Heart left ventricle (tissue), 16 donors: ENCODE measurements at regions not wholly inside any gene's neighbourhood (a gene's known extent, or its start where the extent isn't known, plus 50 kb on each side); places are given as distances from the start of the nearest gene placed in this dataset.
A peak's percentile ranks its signal among the peaks of the same experiment; 100 is the strongest.

Experiments
- ATAC-seq, 4 donors: fragments of 200-7000 bp; cut with Tn5 transposase; one replicate each; pipeline ENCODE4 v1.9.1; 2020 to 2022; ENCODE audit warnings: moderate library complexity in 4 of 4, mild to moderate bottlenecking in 3 of 4, moderate number of reproducible peaks in 1 of 4
- DNase-seq, 5 donors: peaks; one replicate each; pipeline ENCODE4 v3.0.0-alpha.2; 2020
- H3K27ac ChIP-seq, 12 donors: fragments of 200-600 bp; sonication (generic) in 4 of 12; one replicate each; pipeline versions ENCODE4 v1.5.0 to v1.8.0; 2016 to 2022; ENCODE audit warnings: mild to moderate bottlenecking in 2 of 12
- H3K27me3 ChIP-seq, 9 donors: fragments of 200-600 bp; sonication (generic) in 2 of 9; one replicate each; pipeline versions ENCODE4 v1.5.1 to v1.8.0; 2016 to 2022; ENCODE audit warnings: mild to moderate bottlenecking in 3 of 9
- H3K36me3 ChIP-seq, 9 donors: fragments of 200-600 bp; sonication (generic) in 2 of 9; one replicate each; pipeline versions ENCODE4 v1.5.0 to v1.8.0; 2018 to 2022; ENCODE audit warnings: mild to moderate bottlenecking in 2 of 9
- H3K4me1 ChIP-seq, 12 donors: fragments of 200-600 bp; sonication (generic) in 4 of 12; one replicate each; pipeline versions ENCODE4 v1.5.0 to v1.8.0; 2016 to 2022; ENCODE audit warnings: mild to moderate bottlenecking in 3 of 12
- H3K4me3 ChIP-seq, 12 donors: fragments of 200-600 bp; sonication (generic) in 4 of 12; one replicate each; pipeline versions ENCODE4 v1.5.0 to v1.8.0; 2017 to 2022; ENCODE audit warnings: mild to moderate bottlenecking in 9 of 12, moderate library complexity in 4 of 12
- H3K9me3 ChIP-seq, 12 donors: fragments of 200-600 bp; sonication (generic) in 4 of 12; one replicate each; pipeline versions ENCODE4 v1.5.0 to v1.8.0; 2016 to 2022; ENCODE audit warnings: mild to moderate bottlenecking in 1 of 12
- CTCF ChIP-seq, 12 donors: fragments of 200-600 bp; sonication (generic) in 4 of 12; IDR thresholded peaks; one replicate each; pipeline versions ENCODE4 v1.5.0 to v1.8.0; 2018 to 2022; ENCODE audit warnings: antibody characterized with exemption in 12 of 12, mild to moderate bottlenecking in 5 of 12
- POLR2A ChIP-seq, 2 donors: fragments of 450-650 bp; IDR thresholded peaks; one replicate each; pipeline ENCODE4 v1.6.1; 2017; ENCODE audit warnings: antibody characterized with exemption in 2 of 2, mild to moderate bottlenecking in 2 of 2, moderate library complexity in 2 of 2
- WGBS, 4 donors: extraction: QIAGEN DNeasy Blood & Tissue Kit in 2 of 4; methylation state at CpG; one replicate each; pipeline versions ENCODE4 v1.1.5 to v1.1.7; 2013 to 2018; 5-methylcytosine and 5-hydroxymethylcytosine counted together
- intact Hi-C, 10 donors: fragments of 100-400 bp; cut with DNase I; formaldehyde crosslinking; loops; one replicate each; pipeline versions ENCODE4 v1.11.1 to v1.14.2; 2022
- donor health status: ischemic (EF 13 %, LVEDD 7.1; RV severe dilation, severe dysfunction).
- donor health status: healthy with polysubstance abuse.
- donor health status: DM: no; HTN: yes; CAD: no.
- donor health status: DM: no; HTN: no; CAD: no.
- donor health status: ischemic (EF 25% LVEDD 6.9; RV normal size, moderate dysfunction).
- donor health status: ischemic (EF 25% LVEDD 5.7; RV mildly dilated, moderate dysfunction).
- donor health status: healthy.
- donor health status: DM: yes; HTN: yes; CAD: no.
- donor health status: ischemic (EF 35%, LVEDD 5.7; RV mildly dilated, moderate dysfunction).
- donor health status: nonischemic (EF 11% LVEDD 7.7; RV severe dilation, severe dysfunction).
- donor health status: DM: yes; HTN: yes; CAD: no.
- donor health status: PGD.
- donor health status: ischemic (EF 29% LVEDD 5.4; RV normal size, mild dysfunction).
- donor health status: nonischemic (EF 23%, LVEDD 6.1; RV moderate dilation, normal function).

- Histone ChIP-seq H3K4me1 (peaks cover 0 to 3% (median 0%) of the 10 kb centered on the region in 12 donors), H3K27me3 (no peaks in the 10 kb centered on the region), H3K9me3 (peaks cover 0 to 9% (median 0%) of the 10 kb centered on the region in 12 donors), H3K4me3 (no peak overlapping the region), H3K36me3 (no peaks in the 10 kb centered on the region), H3K27ac (no peak overlapping the region)
- TF ChIP-seq CTCF (IDR thresholded peaks at IDR 0.05) (no peak), POLR2A (IDR thresholded peaks at IDR 0.05) (no peak)
- ATAC-seq (no peak), DNase-seq (no peak)
- intact Hi-C loops = no loop called here
- WGBS, 4 donors = 32 to 49% (median 36%) methylated on average over 1 of the region's 1 CpG
Measured at GRCh38 chr12:102691773-102692555, 211.6 kb upstream of the IGF1 start.

GRCh38 chr12:102690253-102690652 lies 209.9 kb upstream of the IGF1 start:
- no peak overlapping the region for H3K4me3 ChIP-seq
- TF ChIP-seq CTCF (IDR thresholded peaks at IDR 0.05) (no peak), POLR2A (IDR thresholded peaks at IDR 0.05) (no peak)
- peaks cover 0 to 3% (median 0%) of the 10 kb centered on the region in 12 donors for H3K9me3 ChIP-seq
- DNase-seq = no peak
- H3K36me3 ChIP-seq = no peaks in the 10 kb centered on the region
- WGBS, 4 donors = 60 to 77% (median 68%) methylated on average over 2 of the region's 2 CpGs
- H3K27ac ChIP-seq = no peak overlapping the region
- H3K27me3 ChIP-seq = no peaks in the 10 kb centered on the region
- intact Hi-C loops = no loop called here
- no peak for ATAC-seq
- peaks cover 0 to 9% (median 0%) of the 10 kb centered on the region in 12 donors for H3K4me1 ChIP-seq

GRCh38 chr12:102689701-102690100 lies 209.3 kb upstream of the IGF1 start:
- intact Hi-C loops = no loop called here
- WGBS, 4 donors = 78 to 87% (median 85%) methylated on average over 3 of the region's 3 CpGs
- no peak for TF ChIP-seq POLR2A (IDR thresholded peaks at IDR 0.05)

GRCh38 chr12:102687523-102687922 lies 207.2 kb upstream of the IGF1 start:
- ATAC-seq (peak in 2 of 4 donors; percentile 32 to 47), DNase-seq (peak in 2 of 5 donors; percentile 11 to 28)
- Histone ChIP-seq H3K4me1 (peaks cover 0 to 9% (median 0%) of the 10 kb centered on the region in 12 donors), H3K27me3 (no peaks in the 10 kb centered on the region), H3K4me3 (no peak overlapping the region), H3K9me3 (no peaks in the 10 kb centered on the region), H3K36me3 (no peaks in the 10 kb centered on the region), H3K27ac (peak overlapping the region in 1 of 12 donors; percentile 22)
- TF ChIP-seq POLR2A (IDR thresholded peaks at IDR 0.05) (no peak), CTCF (IDR thresholded peaks at IDR 0.05) (no peak)
- intact Hi-C loops = no loop called here
- WGBS, 4 donors = 38 to 49% (median 46%) methylated on average over 1 of the region's 1 CpG

More at GRCh38 chr12:102689701-102690100, 209.3 kb upstream of the IGF1 start:
- H3K4me1 ChIP-seq = peaks cover 0 to 9% (median 0%) of the 10 kb centered on the region in 12 donors
- H3K36me3 ChIP-seq = no peaks in the 10 kb centered on the region
- H3K27ac ChIP-seq = no peak overlapping the region
- H3K27me3 ChIP-seq = no peaks in the 10 kb centered on the region
- ATAC-seq (no peak), DNase-seq (no peak)
- no peak overlapping the region for H3K4me3 ChIP-seq
- no peaks in the 10 kb centered on the region for H3K9me3 ChIP-seq
